Left ventricle myocardium inferior (tissue), 1 donor: ENCODE measurements at regions not wholly inside any gene's neighbourhood (a gene's known extent, or its start where the extent isn't known, plus 50 kb on each side); places are given as distances from the start of the nearest gene placed in this dataset.

ENCODE experiments used
- DNase-seq: peaks from one replicate; pipeline ENCODE4 v3.0.0-alpha.2; 2020
- H3K27ac ChIP-seq: fragments of 200-600 bp; replicated peaks from 2 replicates; pipeline ENCODE4 v1.8.0; 2021
- H3K27me3 ChIP-seq: fragments of 200-600 bp; 2 replicates; pipeline ENCODE4 v1.8.0; 2021; ENCODE audit warnings: low read depth
- H3K36me3 ChIP-seq: fragments of 200-600 bp; 2 replicates; pipeline ENCODE4 v1.8.0; 2021
- H3K4me1 ChIP-seq: fragments of 200-600 bp; 2 replicates; pipeline ENCODE4 v1.8.0; 2021
- H3K4me3 ChIP-seq: fragments of 200-600 bp; 2 replicates; pipeline ENCODE4 v1.8.0; 2021; ENCODE audit warnings: mild to moderate bottlenecking, moderate library complexity
- H3K9me3 ChIP-seq: fragments of 200-600 bp; replicated peaks from 2 replicates; pipeline ENCODE4 v1.8.0; 2021
- intact Hi-C: fragments of 100-400 bp; cut with micrococcal nuclease; formaldehyde crosslinking; loops from one replicate; pipeline ENCODE4 v1.11.0; 2022
- TF ChIP-seq, protein P1 (sequence below): fragments of 200-600 bp; IDR thresholded peaks from 2 replicates; pipeline ENCODE4 v1.8.0; 2021; ENCODE audit warnings: antibody characterized with exemption, mild to moderate bottlenecking, borderline replicate concordance
- donor health status: DM: no; HTN: yes; CAD: no; lungs with severe emphysema.

DNA sequence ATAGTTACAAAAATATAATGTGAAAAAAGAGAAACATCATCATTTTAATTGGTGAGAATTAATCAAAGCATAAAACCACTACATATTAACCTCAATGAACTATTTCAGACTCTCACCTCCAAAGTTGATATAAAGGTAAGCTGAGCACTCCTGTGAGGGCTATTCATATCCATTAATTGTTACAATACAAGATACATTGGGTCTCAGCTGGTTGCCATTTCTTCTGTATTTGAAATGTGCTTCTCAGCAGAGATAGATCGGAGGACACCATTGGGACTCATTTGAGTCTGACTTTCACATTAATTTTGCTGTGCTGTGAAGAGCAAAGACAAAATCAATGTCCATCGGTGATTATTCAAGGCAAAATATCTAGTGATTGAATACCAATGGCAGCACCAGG is 459.5 kb upstream of the GOT2 start:
- intact Hi-C loops, result no loop called here
- DNase-seq, result no peak
- no peak overlapping the region for H3K4me3 ChIP-seq
- no peaks in the 10 kb centered on the region for H3K4me1 ChIP-seq
- TF ChIP-seq, protein P1, sequence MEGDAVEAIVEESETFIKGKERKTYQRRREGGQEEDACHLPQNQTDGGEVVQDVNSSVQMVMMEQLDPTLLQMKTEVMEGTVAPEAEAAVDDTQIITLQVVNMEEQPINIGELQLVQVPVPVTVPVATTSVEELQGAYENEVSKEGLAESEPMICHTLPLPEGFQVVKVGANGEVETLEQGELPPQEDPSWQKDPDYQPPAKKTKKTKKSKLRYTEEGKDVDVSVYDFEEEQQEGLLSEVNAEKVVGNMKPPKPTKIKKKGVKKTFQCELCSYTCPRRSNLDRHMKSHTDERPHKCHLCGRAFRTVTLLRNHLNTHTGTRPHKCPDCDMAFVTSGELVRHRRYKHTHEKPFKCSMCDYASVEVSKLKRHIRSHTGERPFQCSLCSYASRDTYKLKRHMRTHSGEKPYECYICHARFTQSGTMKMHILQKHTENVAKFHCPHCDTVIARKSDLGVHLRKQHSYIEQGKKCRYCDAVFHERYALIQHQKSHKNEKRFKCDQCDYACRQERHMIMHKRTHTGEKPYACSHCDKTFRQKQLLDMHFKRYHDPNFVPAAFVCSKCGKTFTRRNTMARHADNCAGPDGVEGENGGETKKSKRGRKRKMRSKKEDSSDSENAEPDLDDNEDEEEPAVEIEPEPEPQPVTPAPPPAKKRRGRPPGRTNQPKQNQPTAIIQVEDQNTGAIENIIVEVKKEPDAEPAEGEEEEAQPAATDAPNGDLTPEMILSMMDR, result no peak
- no peak overlapping the region for H3K27ac ChIP-seq
- no peaks in the 10 kb centered on the region for H3K36me3 ChIP-seq
- H3K9me3 ChIP-seq, result no peaks in the 10 kb centered on the region
- no peaks in the 10 kb centered on the region for H3K27me3 ChIP-seq

DNA sequence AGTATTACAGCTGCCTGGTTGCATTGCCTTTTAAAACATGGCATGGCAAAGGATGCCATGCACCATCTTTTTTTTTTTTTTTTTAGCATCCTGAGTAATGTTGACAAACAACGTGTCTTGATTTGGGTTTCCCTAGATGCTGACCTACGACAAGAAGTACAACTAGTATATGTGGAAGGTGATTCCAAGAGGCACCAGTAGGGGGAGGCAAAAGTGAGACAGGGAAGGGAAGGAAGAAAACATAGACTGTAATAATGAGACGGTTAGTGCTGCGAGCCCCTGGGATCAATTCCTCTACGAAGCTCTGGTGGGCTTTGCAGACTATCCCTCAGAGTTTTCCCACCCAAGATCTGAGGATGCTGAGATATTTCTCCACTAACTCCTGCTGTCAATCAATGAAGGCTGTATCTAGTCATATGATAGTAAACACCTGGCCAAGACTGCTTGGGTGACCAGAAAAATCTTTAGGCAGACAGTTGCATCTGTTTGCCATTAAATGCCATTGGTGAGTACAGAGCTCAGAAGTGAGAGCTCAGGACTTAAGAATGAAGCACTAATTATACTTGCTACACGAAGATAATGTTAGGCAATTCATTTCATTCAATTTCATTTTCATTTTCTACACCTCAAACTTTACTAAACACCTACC is 458.6 kb upstream of the GOT2 start:
- intact Hi-C loops, result no loop called here
- no peak for DNase-seq

DNA sequence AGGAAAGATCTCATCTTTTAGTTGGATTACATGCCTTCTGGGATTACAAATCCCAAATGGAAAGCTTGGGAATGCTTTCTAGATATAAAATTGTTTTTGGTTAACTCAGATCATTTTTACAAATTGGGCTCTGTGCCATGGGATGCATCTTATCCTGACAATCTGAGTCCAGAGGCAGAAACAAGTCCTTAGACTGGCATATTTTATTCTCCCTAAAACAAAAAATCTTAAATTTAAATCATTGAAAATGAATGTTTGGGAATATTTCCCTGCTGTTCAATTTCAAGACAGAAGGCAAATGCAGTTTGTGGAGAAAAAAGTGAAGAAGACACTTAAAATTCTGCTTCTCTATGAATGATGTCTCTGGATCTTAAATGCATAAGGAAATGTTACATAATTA is 456.6 kb upstream of the GOT2 start:
- Histone ChIP-seq H3K4me1 (no peaks in the 10 kb centered on the region), H3K27me3 (no peaks in the 10 kb centered on the region), H3K9me3 (peaks cover 5% of the 10 kb centered on the region), H3K27ac (no peak overlapping the region), H3K4me3 (no peak overlapping the region), H3K36me3 (no peaks in the 10 kb centered on the region)
- DNase-seq, result no peak
- intact Hi-C loops, result no loop called here
- TF ChIP-seq, protein P1, result no peak

More for the DNA sequence above, 458.6 kb upstream of the GOT2 start:
- TF ChIP-seq, protein P1, result peak; percentile 57
- Histone ChIP-seq H3K9me3 (no peaks in the 10 kb centered on the region), H3K36me3 (no peaks in the 10 kb centered on the region), H3K27me3 (no peaks in the 10 kb centered on the region), H3K4me1 (no peaks in the 10 kb centered on the region), H3K27ac (no peak overlapping the region), H3K4me3 (no peak overlapping the region)

DNA sequence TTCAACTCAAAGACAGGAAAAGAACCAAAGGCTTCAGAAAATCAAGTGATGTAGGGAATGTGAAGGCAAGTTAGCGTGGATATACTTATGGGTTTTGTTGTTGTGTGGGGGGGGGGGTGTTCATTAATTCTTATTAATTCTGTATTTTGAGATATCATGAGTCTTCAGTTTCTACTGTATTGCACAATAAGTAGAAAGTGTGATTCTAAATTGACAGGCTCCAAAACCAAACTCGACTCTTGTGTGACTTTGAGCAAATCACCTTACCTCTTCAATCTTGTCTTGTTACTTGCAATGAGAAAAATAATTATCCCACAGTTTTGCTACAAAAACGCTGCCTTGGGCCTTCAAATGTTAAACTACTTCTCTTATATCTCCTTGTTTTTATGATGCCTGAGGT is 453.9 kb upstream of the GOT2 start:
- Histone ChIP-seq H3K4me1 (no peaks in the 10 kb centered on the region), H3K27me3 (no peaks in the 10 kb centered on the region), H3K9me3 (peaks cover 19% of the 10 kb centered on the region), H3K36me3 (no peaks in the 10 kb centered on the region), H3K27ac (no peak overlapping the region), H3K4me3 (no peak overlapping the region)
- TF ChIP-seq, protein P1, result no peak
- no peak for DNase-seq
- intact Hi-C loops, result no loop called here

DNA sequence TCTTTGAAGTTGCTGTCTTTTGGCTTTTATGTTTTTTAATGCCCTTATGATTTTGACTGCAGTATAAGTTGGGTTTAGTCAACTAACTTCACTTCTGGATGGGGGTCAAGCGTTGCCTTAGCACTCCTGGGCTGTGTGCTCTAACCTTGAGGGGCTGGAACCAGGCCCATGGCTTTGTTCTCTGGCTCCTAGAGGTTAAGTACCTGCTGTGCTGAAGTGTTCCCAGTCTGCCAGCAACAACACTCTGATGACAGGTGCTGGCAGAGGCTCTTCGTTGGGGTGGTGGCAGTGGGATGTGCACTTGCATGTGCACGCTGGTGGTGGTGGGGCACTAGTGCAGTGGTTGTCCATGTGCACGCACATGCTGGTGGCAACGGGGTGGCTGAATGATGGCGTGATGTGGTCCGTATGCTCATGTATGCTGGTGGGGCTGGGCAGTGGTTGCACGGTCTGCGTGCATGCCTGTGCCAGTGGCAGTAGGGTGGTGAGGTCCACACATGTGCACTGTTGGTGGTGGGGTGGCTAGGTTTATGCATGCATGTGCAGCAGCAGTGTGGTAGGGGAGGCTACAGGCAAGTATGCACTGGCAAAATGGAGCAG is 447.8 kb upstream of the GOT2 start:
- TF ChIP-seq, protein P1, result no peak
- H3K9me3 ChIP-seq, result peaks cover 19% of the 10 kb centered on the region
- H3K27ac ChIP-seq, result no peak overlapping the region
- H3K36me3 ChIP-seq, result no peaks in the 10 kb centered on the region
- no peak for DNase-seq
- H3K4me3 ChIP-seq, result no peak overlapping the region
- H3K27me3 ChIP-seq, result no peaks in the 10 kb centered on the region
- no peaks in the 10 kb centered on the region for H3K4me1 ChIP-seq
- intact Hi-C loops, result no loop called here
